ENCODE measurements at regions not wholly inside any gene's neighbourhood (a gene's known extent, or its start where the extent isn't known, plus 50 kb on each side); places are given as distances from the start of the nearest gene placed in this dataset.

GRCh38 chr5:44440186-44440585 is 51.0 kb upstream of the FGF10 start:
- no peak for TF ChIP-seq ZBTB7A (IDR thresholded peaks at IDR 0.05; ENCODE audit: low read depth)
- no peak for TF ChIP-seq TAF1 (IDR thresholded peaks at IDR 0.05; ENCODE audit: low read depth)
- no peak for TF ChIP-seq EP300 (IDR thresholded peaks at IDR 0.05; ENCODE audit: borderline replicate concordance)
- TF ChIP-seq EGR1 (IDR thresholded peaks at IDR 0.05) = no peak
- TF ChIP-seq, protein P1, sequence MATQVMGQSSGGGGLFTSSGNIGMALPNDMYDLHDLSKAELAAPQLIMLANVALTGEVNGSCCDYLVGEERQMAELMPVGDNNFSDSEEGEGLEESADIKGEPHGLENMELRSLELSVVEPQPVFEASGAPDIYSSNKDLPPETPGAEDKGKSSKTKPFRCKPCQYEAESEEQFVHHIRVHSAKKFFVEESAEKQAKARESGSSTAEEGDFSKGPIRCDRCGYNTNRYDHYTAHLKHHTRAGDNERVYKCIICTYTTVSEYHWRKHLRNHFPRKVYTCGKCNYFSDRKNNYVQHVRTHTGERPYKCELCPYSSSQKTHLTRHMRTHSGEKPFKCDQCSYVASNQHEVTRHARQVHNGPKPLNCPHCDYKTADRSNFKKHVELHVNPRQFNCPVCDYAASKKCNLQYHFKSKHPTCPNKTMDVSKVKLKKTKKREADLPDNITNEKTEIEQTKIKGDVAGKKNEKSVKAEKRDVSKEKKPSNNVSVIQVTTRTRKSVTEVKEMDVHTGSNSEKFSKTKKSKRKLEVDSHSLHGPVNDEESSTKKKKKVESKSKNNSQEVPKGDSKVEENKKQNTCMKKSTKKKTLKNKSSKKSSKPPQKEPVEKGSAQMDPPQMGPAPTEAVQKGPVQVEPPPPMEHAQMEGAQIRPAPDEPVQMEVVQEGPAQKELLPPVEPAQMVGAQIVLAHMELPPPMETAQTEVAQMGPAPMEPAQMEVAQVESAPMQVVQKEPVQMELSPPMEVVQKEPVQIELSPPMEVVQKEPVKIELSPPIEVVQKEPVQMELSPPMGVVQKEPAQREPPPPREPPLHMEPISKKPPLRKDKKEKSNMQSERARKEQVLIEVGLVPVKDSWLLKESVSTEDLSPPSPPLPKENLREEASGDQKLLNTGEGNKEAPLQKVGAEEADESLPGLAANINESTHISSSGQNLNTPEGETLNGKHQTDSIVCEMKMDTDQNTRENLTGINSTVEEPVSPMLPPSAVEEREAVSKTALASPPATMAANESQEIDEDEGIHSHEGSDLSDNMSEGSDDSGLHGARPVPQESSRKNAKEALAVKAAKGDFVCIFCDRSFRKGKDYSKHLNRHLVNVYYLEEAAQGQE (IDR thresholded peaks at IDR 0.05; ENCODE audit: low read depth) = no peak
